ENCODE measurements at regions not wholly inside any gene's neighbourhood (a gene's known extent, or its start where the extent isn't known, plus 50 kb on each side); places are given as distances from the start of the nearest gene placed in this dataset.

GRCh38 chr7:83861-84632 lies 108.3 kb upstream of the FAM20C start:
- DNase-seq (ENCODE audit: low spot score): no peak

DNA sequence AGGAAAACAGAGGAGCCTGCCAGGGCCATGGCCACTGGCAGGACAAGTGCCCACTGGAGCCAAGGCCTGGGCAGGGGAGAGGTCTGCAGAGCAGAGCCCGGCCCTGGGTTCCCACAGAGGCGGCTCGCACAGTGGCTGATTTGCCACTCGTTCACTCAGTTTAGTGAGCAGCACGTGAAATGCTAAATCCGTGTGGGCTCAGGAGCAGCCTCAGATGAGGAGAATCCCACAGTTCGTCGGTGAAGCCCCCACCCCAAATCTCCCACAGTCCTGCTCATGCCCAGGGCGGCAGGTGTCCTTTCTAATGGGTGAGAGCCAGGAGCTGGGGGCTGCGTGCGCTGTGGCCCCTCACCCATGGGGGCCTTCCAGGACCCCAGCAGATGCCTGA lies 107.7 kb upstream of the FAM20C start:
- DNase-seq (ENCODE audit: low spot score): no peak

- DNase-seq (ENCODE audit: low spot score): peak; percentile 44
Observed at GRCh38 chr7:85074-85882, 107.1 kb upstream of the FAM20C start.

GRCh38 chr7:85883-86515 lies 106.4 kb upstream of the FAM20C start:
- no peak for DNase-seq (ENCODE audit: low spot score)

DNA sequence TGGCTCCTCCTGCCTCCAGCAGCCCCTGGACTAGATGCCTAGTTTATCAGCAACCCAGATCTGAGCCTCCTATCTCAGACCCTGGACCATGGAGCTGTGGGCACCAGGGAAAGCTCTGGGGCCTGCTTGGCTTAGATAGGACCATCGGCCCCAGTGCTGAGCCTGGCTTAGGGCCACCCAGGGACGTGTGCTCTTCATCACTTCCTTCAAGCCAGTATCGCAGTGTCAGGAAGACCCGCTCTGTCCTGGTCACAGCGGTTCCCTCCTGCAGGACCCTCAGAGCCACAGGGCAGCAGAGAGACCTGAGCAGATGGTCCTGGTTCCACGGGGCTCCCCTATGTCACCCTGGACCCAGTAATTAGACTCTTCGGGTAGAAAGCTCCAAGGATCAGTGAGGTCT lies 105.7 kb upstream of the FAM20C start:
- no peak for DNase-seq (ENCODE audit: low spot score)

- no peak for DNase-seq (ENCODE audit: low spot score)
Observed at GRCh38 chr7:87047-87446, 105.3 kb upstream of the FAM20C start.

DNA sequence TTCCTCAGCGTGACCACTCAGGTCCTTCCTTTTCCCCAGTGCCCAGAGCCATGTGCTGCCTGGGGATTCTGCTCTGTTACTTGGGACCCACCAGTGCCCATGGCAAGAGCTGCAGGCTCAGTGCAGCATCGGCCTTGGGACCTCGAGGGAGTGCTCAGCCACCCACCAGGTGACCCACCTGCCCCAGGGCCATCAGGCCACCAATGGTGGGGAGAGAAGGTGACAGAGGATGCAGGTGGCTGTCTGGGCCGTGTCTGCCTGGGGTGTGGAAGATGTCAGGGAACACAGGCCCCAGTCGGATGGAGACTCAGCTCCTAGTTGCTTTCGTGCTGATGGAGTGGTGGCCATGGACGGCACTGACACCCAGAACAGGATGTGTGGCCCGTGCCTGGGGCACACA lies 104.7 kb upstream of the FAM20C start:
- no peak for DNase-seq (ENCODE audit: low spot score)

GRCh38 chr7:88095-88926 lies 104.1 kb upstream of the FAM20C start:
- no peak for DNase-seq (ENCODE audit: low spot score)

GRCh38 chr7:88927-89231 lies 103.5 kb upstream of the FAM20C start:
- no peak for DNase-seq (ENCODE audit: low spot score)

DNA sequence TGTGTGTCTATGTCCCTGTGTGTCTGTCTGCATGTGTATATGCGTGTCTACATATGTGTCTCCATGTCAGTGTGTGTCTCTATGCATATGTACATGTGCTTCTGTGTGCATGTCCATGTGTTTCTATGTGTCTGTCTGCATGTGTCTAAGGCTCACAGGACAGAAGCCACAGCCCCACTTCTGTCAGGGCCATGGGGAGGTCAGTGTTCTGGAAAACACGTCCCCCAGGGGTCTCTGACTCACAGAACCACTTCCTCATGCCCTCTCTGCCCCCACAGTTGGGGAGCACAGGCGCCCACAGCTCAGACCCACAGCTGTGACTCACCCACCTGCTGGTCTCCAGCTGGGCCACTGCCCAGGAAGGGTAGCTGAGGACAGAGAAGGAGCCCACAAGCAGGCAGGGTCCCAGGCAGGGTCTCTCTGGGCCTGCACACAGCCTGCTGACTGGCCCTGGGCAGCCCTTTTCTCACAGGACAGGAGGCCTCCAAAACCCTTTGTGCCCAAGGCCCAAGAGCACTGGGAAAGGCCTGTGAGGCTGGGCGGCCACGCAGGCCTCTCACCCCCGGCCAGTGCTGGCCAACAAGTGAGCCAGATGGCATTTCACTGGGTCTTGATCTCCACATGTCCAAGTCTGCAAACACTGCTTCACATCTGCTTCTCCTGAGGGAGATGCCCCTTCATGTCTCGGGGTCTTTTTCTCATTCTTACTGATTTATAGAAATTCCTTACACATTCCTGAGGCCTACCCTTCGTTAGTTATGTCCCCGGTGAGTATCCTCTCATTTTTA lies 102.9 kb upstream of the FAM20C start:
- DNase-seq (ENCODE audit: low spot score): no peak

DNA sequence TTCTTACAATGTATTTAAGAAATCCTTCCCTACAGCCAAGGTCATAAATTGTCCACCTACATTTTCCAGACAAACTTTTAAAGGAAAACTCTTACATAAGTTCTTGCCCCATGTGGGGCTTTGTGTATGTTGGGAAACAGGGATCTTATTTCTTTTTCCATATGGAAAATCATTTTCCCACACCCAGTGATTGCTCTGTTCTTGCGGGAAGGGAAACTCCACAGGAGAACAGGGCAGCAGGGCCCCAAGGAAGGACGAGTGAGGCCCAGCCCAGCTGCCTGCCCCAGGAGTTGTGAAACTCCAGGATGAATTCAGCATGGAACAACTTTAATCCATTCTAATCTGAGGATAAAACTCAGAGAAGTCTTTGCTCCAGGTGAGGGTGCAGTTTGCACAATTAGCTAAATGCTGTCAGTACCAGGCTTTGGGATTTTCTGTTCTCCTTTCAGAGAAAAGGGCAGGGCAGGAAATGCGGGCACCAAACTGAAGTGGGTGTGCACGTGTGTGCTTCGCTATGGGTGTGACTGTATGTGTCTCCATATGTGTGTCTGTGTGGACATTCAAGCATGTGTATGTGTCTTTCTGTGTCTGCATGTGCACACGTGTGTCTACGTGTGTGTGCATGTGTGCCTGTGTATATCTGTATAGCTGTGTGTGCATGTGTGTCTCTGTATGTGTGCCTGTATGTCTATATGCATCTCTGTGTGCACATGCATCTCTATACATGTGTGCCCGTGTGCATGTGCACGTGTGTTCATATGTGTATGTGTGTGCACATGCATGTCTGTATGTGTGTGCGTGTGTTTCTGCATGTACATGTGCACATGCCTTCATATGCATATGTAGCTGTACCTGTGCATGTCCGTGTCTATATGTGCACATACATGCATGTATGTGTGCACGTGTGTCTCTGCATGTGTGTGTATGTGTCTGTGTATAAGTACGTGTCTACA lies 102.0 kb upstream of the FAM20C start:
- DNase-seq (ENCODE audit: low spot score): no peak

DNA sequence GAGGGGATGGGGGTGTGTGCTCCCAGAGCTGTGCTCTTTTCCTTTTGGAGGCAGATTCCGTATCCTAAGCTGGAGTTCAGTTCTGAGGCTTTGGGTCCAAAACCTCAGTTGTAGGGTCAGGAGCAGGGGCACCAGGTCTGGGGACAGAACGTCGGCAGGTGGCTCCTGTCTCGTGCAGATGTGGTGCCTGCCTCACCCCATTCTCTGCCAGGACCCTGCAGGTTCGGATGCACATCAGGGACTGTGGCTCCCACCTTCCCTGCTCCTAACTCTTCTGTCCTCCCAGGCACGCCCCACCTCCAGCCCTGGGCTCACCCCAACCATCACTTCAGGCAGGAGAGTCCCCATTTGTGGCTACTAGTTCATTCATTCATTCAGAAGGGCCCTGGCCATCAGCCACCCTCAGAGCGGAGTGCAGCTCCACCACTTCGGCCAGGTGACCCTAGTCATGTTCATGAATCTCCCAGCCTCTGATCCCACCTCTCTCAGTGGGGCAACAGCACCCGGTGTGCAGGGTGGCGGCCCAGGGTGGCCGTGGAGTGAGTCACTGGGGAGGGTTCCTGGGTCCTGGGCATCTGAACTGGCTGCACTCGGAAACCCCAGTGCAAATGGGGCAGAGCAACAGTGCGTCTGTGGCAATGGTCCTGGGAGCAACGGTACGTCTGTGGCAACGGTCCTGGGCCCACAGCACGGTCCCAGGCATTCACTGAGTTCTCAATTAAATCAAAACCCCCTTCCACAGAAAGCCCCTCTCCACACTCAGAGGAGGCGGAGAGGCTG lies 100.8 kb upstream of the FAM20C start:
- DNase-seq (ENCODE audit: low spot score): no peak

DNA sequence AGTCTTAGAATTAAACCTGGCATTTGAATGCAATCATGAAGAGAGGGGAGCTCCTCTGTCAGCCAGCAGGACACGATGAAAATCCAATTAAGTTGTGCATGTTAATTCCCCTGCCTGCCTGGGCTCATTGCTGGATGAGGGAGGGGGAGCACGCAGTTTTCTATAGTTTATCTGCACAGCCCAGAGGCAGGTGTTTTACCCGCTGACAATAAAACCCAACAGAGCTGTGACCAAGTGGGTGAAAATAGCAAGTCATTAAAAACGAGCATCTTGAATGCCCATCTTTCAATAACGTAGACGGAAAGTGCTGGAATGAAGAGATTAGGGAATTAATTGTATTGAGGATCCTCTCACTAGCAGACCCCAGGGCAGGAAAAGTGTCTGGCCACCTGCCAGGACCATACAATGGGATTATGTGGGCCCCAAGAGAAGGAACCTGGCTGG lies 100.1 kb upstream of the FAM20C start:
- DNase-seq (ENCODE audit: low spot score): no peak

- DNase-seq (ENCODE audit: low spot score): no peak
Observed at GRCh38 chr7:92888-93672, 99.3 kb upstream of the FAM20C start.

- no peak for DNase-seq (ENCODE audit: low spot score)
Observed at GRCh38 chr7:94251-94801, 98.0 kb upstream of the FAM20C start.

- no peak for DNase-seq (ENCODE audit: low spot score)
Observed at GRCh38 chr7:95180-95862, 97.0 kb upstream of the FAM20C start.

DNA sequence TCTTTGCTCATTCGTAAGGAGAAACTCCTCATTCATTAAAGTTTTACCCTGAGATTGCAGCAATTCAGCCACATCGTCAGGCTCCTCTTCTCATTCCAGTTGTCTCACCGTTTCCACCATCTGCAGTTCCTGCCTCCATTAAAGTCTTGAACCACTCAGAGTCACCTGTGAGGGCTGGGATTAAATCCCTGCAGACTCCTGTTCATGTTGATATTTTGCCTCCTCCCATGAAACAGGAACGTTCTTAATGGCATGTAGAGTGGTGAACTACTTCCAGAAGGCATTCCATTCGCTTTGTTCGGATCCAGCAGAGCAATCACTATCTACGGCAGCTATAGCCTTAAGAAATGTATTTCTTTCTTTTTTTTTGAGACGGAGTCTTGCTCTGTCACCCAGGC lies 96.5 kb upstream of the FAM20C start:
- DNase-seq (ENCODE audit: low spot score): no peak

Measured in HT-29 (cell line).